ENCODE measurements at regions not wholly inside any gene's neighbourhood (a gene's known extent, or its start where the extent isn't known, plus 50 kb on each side); places are given as distances from the start of the nearest gene placed in this dataset.

GRCh38 chr3:80017369-80017768 lies 249.6 kb upstream of the ROBO1 start:
- Mint-ChIP-seq H3K4me1 (no peaks in the 10 kb centered on the region), H3K27me3 (no peaks in the 10 kb centered on the region), H3K9me3 (peaks cover 18% of the 10 kb centered on the region), H3K27ac (ENCODE audit: low read depth) (no peak overlapping the region), H3K4me3 (no peak overlapping the region), H3K36me3 (ENCODE audit: insufficient read depth) (no peaks in the 10 kb centered on the region)
- DNase-seq (ENCODE audit: low spot score in 2 of 2) (no peak), ATAC-seq (replicated peaks; ENCODE audit: extremely low read depth, poor library complexity, severe bottlenecking) (no peak)

DNA sequence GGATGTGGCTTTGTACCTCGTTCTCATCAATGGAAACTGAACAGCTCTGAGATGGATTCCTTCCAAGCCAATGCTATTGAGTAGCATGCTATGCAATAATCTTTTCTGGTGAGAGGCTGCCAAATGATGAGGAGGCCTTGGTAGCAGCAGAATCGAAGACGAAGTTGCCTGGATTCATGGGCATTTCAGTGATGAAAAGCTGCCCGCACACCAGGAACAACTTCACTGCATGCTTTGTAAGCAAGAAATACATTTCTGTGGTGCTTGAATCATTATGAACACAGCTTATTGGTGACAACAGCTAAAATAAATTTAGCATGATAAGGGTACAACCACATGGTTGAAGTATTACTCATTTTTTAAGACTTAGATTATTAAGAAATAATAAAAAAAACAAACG lies 246.8 kb upstream of the ROBO1 start:
- Mint-ChIP-seq H3K27me3 (no peaks in the 10 kb centered on the region), H3K4me1 (no peaks in the 10 kb centered on the region), H3K36me3 (ENCODE audit: insufficient read depth) (no peaks in the 10 kb centered on the region), H3K4me3 (no peak overlapping the region), H3K27ac (ENCODE audit: low read depth) (no peak overlapping the region), H3K9me3 (peaks cover 11% of the 10 kb centered on the region)
- ATAC-seq (replicated peaks; ENCODE audit: extremely low read depth, poor library complexity, severe bottlenecking) (no peak), DNase-seq (ENCODE audit: low spot score in 2 of 2) (no peak)

- no peaks in the 10 kb centered on the region for H3K27me3 Mint-ChIP-seq
- H3K4me3 Mint-ChIP-seq, result no peak overlapping the region
- DNase-seq (ENCODE audit: low spot score in 2 of 2), result no peak
Observed at GRCh38 chr3:80010021-80010571, 242.3 kb upstream of the ROBO1 start.

DNA sequence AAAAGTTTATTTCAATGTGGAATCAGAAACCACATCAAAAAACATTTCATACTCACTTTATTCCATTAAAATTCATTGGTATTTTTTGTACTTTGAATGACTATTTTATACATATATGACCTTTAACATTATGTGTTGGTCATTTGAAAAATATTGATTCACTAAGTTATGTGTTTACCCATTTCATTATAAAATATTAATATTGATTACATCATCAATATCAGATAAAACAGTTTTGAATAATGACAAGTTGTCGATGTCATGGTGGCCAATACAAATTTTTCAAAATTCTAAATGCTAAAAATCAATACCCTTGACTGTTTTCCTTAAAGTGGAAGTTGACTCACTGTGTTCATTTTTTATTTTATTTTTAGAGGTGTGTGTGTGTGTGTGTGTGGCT lies 239.7 kb upstream of the ROBO1 start:
- Mint-ChIP-seq H3K4me3 (no peak overlapping the region), H3K36me3 (ENCODE audit: insufficient read depth) (no peaks in the 10 kb centered on the region), H3K9me3 (peaks cover 18% of the 10 kb centered on the region), H3K27ac (ENCODE audit: low read depth) (no peak overlapping the region), H3K27me3 (no peaks in the 10 kb centered on the region), H3K4me1 (no peaks in the 10 kb centered on the region)
- DNase-seq (ENCODE audit: low spot score in 2 of 2), result no peak
- no peak for ATAC-seq (replicated peaks; ENCODE audit: extremely low read depth, poor library complexity, severe bottlenecking)

More at GRCh38 chr3:80010021-80010571, 242.3 kb upstream of the ROBO1 start:
- no peaks in the 10 kb centered on the region for H3K36me3 Mint-ChIP-seq (ENCODE audit: insufficient read depth)
- H3K4me1 Mint-ChIP-seq, result no peaks in the 10 kb centered on the region
- peaks cover 19% of the 10 kb centered on the region for H3K9me3 Mint-ChIP-seq
- no peak for ATAC-seq (replicated peaks; ENCODE audit: extremely low read depth, poor library complexity, severe bottlenecking)
- no peak overlapping the region for H3K27ac Mint-ChIP-seq (ENCODE audit: low read depth)

- H3K9me3 Mint-ChIP-seq, result peaks cover 14% of the 10 kb centered on the region
- no peak overlapping the region for H3K27ac Mint-ChIP-seq (ENCODE audit: low read depth)
- no peak for ATAC-seq (replicated peaks; ENCODE audit: extremely low read depth, poor library complexity, severe bottlenecking)
- no peaks in the 10 kb centered on the region for H3K27me3 Mint-ChIP-seq
- H3K4me3 Mint-ChIP-seq, result no peak overlapping the region
- H3K4me1 Mint-ChIP-seq, result no peaks in the 10 kb centered on the region
- no peak for DNase-seq (ENCODE audit: low spot score in 2 of 2)
- H3K36me3 Mint-ChIP-seq (ENCODE audit: insufficient read depth), result no peaks in the 10 kb centered on the region
Observed at GRCh38 chr3:80006315-80006714, 238.5 kb upstream of the ROBO1 start.

GRCh38 chr3:80000022-80000421 lies 232.2 kb upstream of the ROBO1 start:
- Mint-ChIP-seq H3K4me3 (no peak overlapping the region), H3K27ac (ENCODE audit: low read depth) (no peak overlapping the region), H3K9me3 (peaks cover 7% of the 10 kb centered on the region), H3K27me3 (no peaks in the 10 kb centered on the region), H3K36me3 (ENCODE audit: insufficient read depth) (no peaks in the 10 kb centered on the region), H3K4me1 (no peaks in the 10 kb centered on the region)
- no peak for DNase-seq (ENCODE audit: low spot score in 2 of 2)
- ATAC-seq (replicated peaks; ENCODE audit: extremely low read depth, poor library complexity, severe bottlenecking), result no peak

GRCh38 chr3:79994397-79994796 lies 226.6 kb upstream of the ROBO1 start:
- H3K27me3 Mint-ChIP-seq, result no peaks in the 10 kb centered on the region
- ATAC-seq (replicated peaks; ENCODE audit: extremely low read depth, poor library complexity, severe bottlenecking), result no peak

GRCh38 chr3:79986338-79986737 lies 218.5 kb upstream of the ROBO1 start:
- ATAC-seq (replicated peaks; ENCODE audit: extremely low read depth, poor library complexity, severe bottlenecking), result no peak
- no peaks in the 10 kb centered on the region for H3K27me3 Mint-ChIP-seq
- H3K4me3 Mint-ChIP-seq, result no peak overlapping the region
- H3K36me3 Mint-ChIP-seq (ENCODE audit: insufficient read depth), result no peaks in the 10 kb centered on the region
- H3K4me1 Mint-ChIP-seq, result no peaks in the 10 kb centered on the region
- H3K27ac Mint-ChIP-seq (ENCODE audit: low read depth), result no peak overlapping the region
- DNase-seq (ENCODE audit: low spot score in 2 of 2), result no peak
- H3K9me3 Mint-ChIP-seq, result peaks cover 28% of the 10 kb centered on the region

More at GRCh38 chr3:79994397-79994796, 226.6 kb upstream of the ROBO1 start:
- no peak overlapping the region for H3K27ac Mint-ChIP-seq (ENCODE audit: low read depth)
- H3K36me3 Mint-ChIP-seq (ENCODE audit: insufficient read depth), result no peaks in the 10 kb centered on the region
- H3K4me3 Mint-ChIP-seq, result no peak overlapping the region
- no peaks in the 10 kb centered on the region for H3K4me1 Mint-ChIP-seq
- peaks cover 30% of the 10 kb centered on the region for H3K9me3 Mint-ChIP-seq
- DNase-seq (ENCODE audit: low spot score in 2 of 2), result no peak

- ATAC-seq (replicated peaks; ENCODE audit: extremely low read depth, poor library complexity, severe bottlenecking), result no peak
- Mint-ChIP-seq H3K4me1 (no peaks in the 10 kb centered on the region), H3K9me3 (peaks cover 27% of the 10 kb centered on the region), H3K4me3 (no peak overlapping the region), H3K27ac (ENCODE audit: low read depth) (no peak overlapping the region), H3K36me3 (ENCODE audit: insufficient read depth) (no peaks in the 10 kb centered on the region), H3K27me3 (no peaks in the 10 kb centered on the region)
- DNase-seq (ENCODE audit: low spot score in 2 of 2), result no peak
Observed at GRCh38 chr3:79985816-79986215, 218.0 kb upstream of the ROBO1 start.

DNA sequence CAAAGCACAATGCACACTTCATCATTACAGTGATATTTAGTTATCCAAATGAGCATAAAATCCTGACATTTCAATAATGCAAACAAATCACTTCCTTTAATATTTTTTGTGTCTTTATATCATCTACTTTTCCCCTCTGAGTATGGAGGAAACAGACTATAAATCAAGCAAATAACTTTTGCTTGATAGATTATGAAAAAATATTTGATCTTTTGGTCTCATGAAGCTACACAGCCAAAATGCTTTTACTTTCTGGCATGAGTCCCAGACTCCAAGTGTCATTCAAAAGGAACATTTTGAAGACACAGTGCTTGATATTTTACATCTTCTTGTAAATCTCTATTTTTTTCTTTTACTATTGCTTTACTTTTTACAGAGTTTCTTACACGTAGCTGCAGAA lies 215.3 kb upstream of the ROBO1 start:
- ATAC-seq (replicated peaks; ENCODE audit: extremely low read depth, poor library complexity, severe bottlenecking) (no peak), DNase-seq (ENCODE audit: low spot score in 2 of 2) (no peak)
- no peaks in the 10 kb centered on the region for H3K4me1 Mint-ChIP-seq
- H3K9me3 Mint-ChIP-seq, result peaks cover 37% of the 10 kb centered on the region
- H3K27ac Mint-ChIP-seq (ENCODE audit: low read depth), result no peak overlapping the region
- H3K36me3 Mint-ChIP-seq (ENCODE audit: insufficient read depth), result no peaks in the 10 kb centered on the region
- no peaks in the 10 kb centered on the region for H3K27me3 Mint-ChIP-seq
- H3K4me3 Mint-ChIP-seq, result no peak overlapping the region

- Mint-ChIP-seq H3K4me1 (no peaks in the 10 kb centered on the region), H3K27me3 (no peaks in the 10 kb centered on the region), H3K36me3 (ENCODE audit: insufficient read depth) (no peaks in the 10 kb centered on the region), H3K4me3 (no peak overlapping the region), H3K27ac (ENCODE audit: low read depth) (no peak overlapping the region), H3K9me3 (peaks cover 44% of the 10 kb centered on the region)
- DNase-seq (ENCODE audit: low spot score in 2 of 2), result no peak
- ATAC-seq (replicated peaks; ENCODE audit: extremely low read depth, poor library complexity, severe bottlenecking), result no peak
Observed at GRCh38 chr3:79979990-79980389, 212.2 kb upstream of the ROBO1 start.

DNA sequence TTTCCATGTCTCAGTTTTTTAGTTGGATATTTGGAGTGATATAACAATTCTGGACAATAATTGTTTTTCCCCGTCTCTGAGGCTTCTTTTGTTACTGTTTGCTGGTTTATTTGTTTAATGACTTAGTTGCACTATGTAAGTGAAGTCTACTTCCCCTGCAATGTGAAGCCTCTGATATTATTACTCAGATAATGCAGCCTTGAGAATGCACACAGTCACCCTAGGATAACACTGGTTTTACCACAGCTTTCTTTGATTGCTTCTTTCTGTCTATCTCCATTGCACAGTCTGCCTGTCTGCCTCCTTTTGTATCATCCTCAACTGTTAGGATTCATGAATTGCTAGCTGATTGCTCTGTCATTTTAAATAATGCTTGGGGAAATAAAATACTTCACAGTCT lies 208.7 kb upstream of the ROBO1 start:
- DNase-seq (ENCODE audit: low spot score in 2 of 2) (no peak), ATAC-seq (replicated peaks; ENCODE audit: extremely low read depth, poor library complexity, severe bottlenecking) (no peak)
- Mint-ChIP-seq H3K36me3 (ENCODE audit: insufficient read depth) (no peaks in the 10 kb centered on the region), H3K4me1 (no peaks in the 10 kb centered on the region), H3K9me3 (peaks cover 33% of the 10 kb centered on the region), H3K27me3 (no peaks in the 10 kb centered on the region), H3K27ac (ENCODE audit: low read depth) (no peak overlapping the region), H3K4me3 (no peak overlapping the region)

- DNase-seq (ENCODE audit: low spot score in 2 of 2) (no peak), ATAC-seq (replicated peaks; ENCODE audit: extremely low read depth, poor library complexity, severe bottlenecking) (no peak)
- peaks cover 23% of the 10 kb centered on the region for H3K9me3 Mint-ChIP-seq
- no peaks in the 10 kb centered on the region for H3K36me3 Mint-ChIP-seq (ENCODE audit: insufficient read depth)
- H3K4me3 Mint-ChIP-seq, result no peak overlapping the region
- H3K27ac Mint-ChIP-seq (ENCODE audit: low read depth), result no peak overlapping the region
- H3K4me1 Mint-ChIP-seq, result no peaks in the 10 kb centered on the region
- H3K27me3 Mint-ChIP-seq, result no peaks in the 10 kb centered on the region
Observed at GRCh38 chr3:79973917-79974595, 206.3 kb upstream of the ROBO1 start.

Data from central memory CD8-positive, alpha-beta T cell (primary cell).